Trophoblast cell (in vitro differentiated cells and primary cell): ENCODE measurements at regions not wholly inside any gene's neighbourhood (a gene's known extent, or its start where the extent isn't known, plus 50 kb on each side); places are given as distances from the start of the nearest gene placed in this dataset.
"Not testable (repeated sequence)": the region's sequence is repeated elsewhere in the genome, so short reads cannot be mapped to it uniquely, and the experiment has no call there.

Source experiments
- DNase-seq, 2 donors: peaks; one replicate each; pipeline ENCODE4 v3.0.0-alpha.2; 2016
- H2AFZ ChIP-seq: 2 replicates; pipeline ENCODE4 v1.6.1; 2013; ENCODE audit warnings: low read length, moderate library complexity, mild to moderate bottlenecking; ENCODE audit not compliant: insufficient read depth, poor library complexity
- H2AK5ac ChIP-seq: 2 replicates; pipeline ENCODE4 v1.6.1; 2013; ENCODE audit warnings: mild to moderate bottlenecking, low read length
- H2BK120ac ChIP-seq: 2 replicates; pipeline ENCODE4 v1.6.1; 2013; ENCODE audit warnings: low read length, mild to moderate bottlenecking, moderate library complexity; ENCODE audit not compliant: insufficient read depth, poor library complexity
- H2BK12ac ChIP-seq: 2 replicates; pipeline ENCODE4 v1.6.1; 2013; ENCODE audit warnings: mild to moderate bottlenecking, low read length, moderate library complexity
- H2BK5ac ChIP-seq: 2 replicates; pipeline ENCODE4 v1.6.1; 2013; ENCODE audit warnings: low read length, low read depth, moderate library complexity, mild to moderate bottlenecking; ENCODE audit not compliant: poor library complexity
- H3K14ac ChIP-seq: 2 replicates; pipeline ENCODE4 v1.6.1; 2013; ENCODE audit warnings: mild to moderate bottlenecking, low read length
- H3K18ac ChIP-seq: 2 replicates; pipeline ENCODE4 v1.6.1; 2013; ENCODE audit warnings: mild to moderate bottlenecking, low read length
- H3K23ac ChIP-seq: 2 replicates; pipeline ENCODE4 v1.6.1; 2013; ENCODE audit warnings: low read length
- H3K27ac ChIP-seq: 2 replicates; pipeline ENCODE4 v1.5.1; 2013; ENCODE audit warnings: low read depth, mild to moderate bottlenecking, inconsistent platforms, low read length, moderate library complexity
- H3K27me3 ChIP-seq: 2 replicates; pipeline ENCODE4 v1.6.1; 2013; ENCODE audit warnings: inconsistent platforms, mild to moderate bottlenecking, low read length, moderate library complexity; ENCODE audit not compliant: insufficient read depth
- H3K36me3 ChIP-seq, 2 experiments: 1 replicate in 1 of 2; 2 replicates in 1 of 2; pipeline ENCODE4 v1.6.1; 2013; ENCODE audit warnings: low read length in 2 of 2, mild to moderate bottlenecking in 2 of 2, moderate library complexity in 1 of 2; ENCODE audit not compliant: insufficient read depth in 2 of 2, control insufficient read depth in 1 of 2
- H3K4ac ChIP-seq: 2 replicates; pipeline ENCODE4 v1.6.1; 2013; ENCODE audit warnings: low read depth, mild to moderate bottlenecking, low read length, moderate library complexity
- H3K4me1 ChIP-seq, 2 experiments: 1 replicate in 1 of 2; 2 replicates in 1 of 2; pipeline ENCODE4 v1.6.1; 2013; ENCODE audit warnings: low read length in 2 of 2, mild to moderate bottlenecking in 2 of 2, moderate library complexity in 1 of 2; ENCODE audit not compliant: insufficient read depth in 2 of 2, control insufficient read depth in 1 of 2
- H3K4me2 ChIP-seq: 2 replicates; pipeline ENCODE4 v1.6.1; 2013; ENCODE audit warnings: inconsistent platforms, mild to moderate bottlenecking, low read length, moderate library complexity
- H3K4me3 ChIP-seq: 2 replicates; pipeline ENCODE4 v1.5.1; 2013; ENCODE audit warnings: mild to moderate bottlenecking, low read depth, low read length, inconsistent platforms
- H3K79me1 ChIP-seq: one replicate; pipeline ENCODE4 v1.6.1; 2013; ENCODE audit warnings: low read length
- H3K79me2 ChIP-seq: 2 replicates; pipeline ENCODE4 v1.6.1; 2013; ENCODE audit warnings: low read length, mild to moderate bottlenecking; ENCODE audit not compliant: control insufficient read depth, insufficient read depth, poor library complexity
- H3K9ac ChIP-seq: 2 replicates; pipeline ENCODE4 v1.6.1; 2013; ENCODE audit warnings: mild to moderate bottlenecking, low read length
- H3K9me3 ChIP-seq: 2 replicates; pipeline ENCODE4 v1.6.1; 2013; ENCODE audit warnings: low read depth, mild to moderate bottlenecking, control low read depth, inconsistent platforms, low read length; ENCODE audit not compliant: insufficient read depth
- H4K12ac ChIP-seq: 2 replicates; pipeline ENCODE4 v1.6.1; 2013; ENCODE audit warnings: low read depth, mild to moderate bottlenecking, low read length, moderate library complexity
- H4K8ac ChIP-seq: 2 replicates; pipeline ENCODE4 v1.6.1; 2013; ENCODE audit warnings: low read depth, mild to moderate bottlenecking, low read length, moderate library complexity
- H4K91ac ChIP-seq: one replicate; pipeline ENCODE4 v1.6.1; 2013; ENCODE audit warnings: low read depth, mild to moderate bottlenecking, low read length, moderate library complexity
- WGBS: extraction: QIAGEN DNeasy Blood & Tissue Kit; methylation state at CpG from one replicate; pipeline ENCODE4 v1.1.7; 2013; ENCODE audit warnings: missing lambda C conversion rate; ENCODE audit not compliant: insufficient read length, insufficient coverage; ENCODE audit errors: extremely low coverage; 5-methylcytosine and 5-hydroxymethylcytosine counted together

- not testable (repeated sequence) for H3K36me3 ChIP-seq, H3K14ac ChIP-seq, H2BK120ac ChIP-seq, H3K9ac ChIP-seq, H3K4me1 ChIP-seq, H4K8ac ChIP-seq, H2AFZ ChIP-seq, H3K23ac ChIP-seq, H3K4ac ChIP-seq, H3K79me1 ChIP-seq, H3K27me3 ChIP-seq, H3K27ac ChIP-seq, H2BK5ac ChIP-seq, H3K9me3 ChIP-seq, H3K18ac ChIP-seq, H2BK12ac ChIP-seq, H4K91ac ChIP-seq, H2AK5ac ChIP-seq, H4K12ac ChIP-seq, H3K79me2 ChIP-seq, H3K4me3 ChIP-seq, DNase-seq
- peak overlapping the region; percentile 30 for H3K4me2 ChIP-seq
- no CpG with 5 or more reads among the region's 27 CpGs for WGBS
These were observed 967.7 kb upstream of the DEFB115 start for GRCh38 chr20:30289711-30290141.

GRCh38 chr20:30290361-30291063 lies 967.0 kb upstream of the DEFB115 start:
- H3K79me1 ChIP-seq, H3K23ac ChIP-seq, H3K4ac ChIP-seq, H3K9ac ChIP-seq, DNase-seq, H3K79me2 ChIP-seq, H3K14ac ChIP-seq, H3K4me1 ChIP-seq, H3K9me3 ChIP-seq, H2AK5ac ChIP-seq, H3K27ac ChIP-seq, H2BK120ac ChIP-seq, H2BK12ac ChIP-seq, H2BK5ac ChIP-seq, H4K91ac ChIP-seq, H4K8ac ChIP-seq, H3K18ac ChIP-seq, H2AFZ ChIP-seq, H3K4me3 ChIP-seq, H4K12ac ChIP-seq, H3K36me3 ChIP-seq, H3K27me3 ChIP-seq: not testable (repeated sequence)
- no CpG with 5 or more reads among the region's 27 CpGs for WGBS
- H3K4me2 ChIP-seq, result peak overlapping the region; percentile 19

GRCh38 chr20:30291064-30291379 lies 966.4 kb upstream of the DEFB115 start:
- H3K27ac ChIP-seq, H3K27me3 ChIP-seq, H2AK5ac ChIP-seq, H4K8ac ChIP-seq, H3K23ac ChIP-seq, H3K4me1 ChIP-seq, DNase-seq, H3K79me1 ChIP-seq, H2BK5ac ChIP-seq, H3K4me2 ChIP-seq, H3K4me3 ChIP-seq, H3K18ac ChIP-seq, H3K9ac ChIP-seq, H2AFZ ChIP-seq, H4K91ac ChIP-seq, H3K9me3 ChIP-seq, H3K79me2 ChIP-seq, H2BK12ac ChIP-seq, H3K14ac ChIP-seq, H2BK120ac ChIP-seq, H3K4ac ChIP-seq, H4K12ac ChIP-seq, H3K36me3 ChIP-seq: not testable (repeated sequence)
- WGBS, result no CpG with 5 or more reads among the region's 4 CpGs

- not testable (repeated sequence) for H3K27ac ChIP-seq, H3K27me3 ChIP-seq, H3K36me3 ChIP-seq, DNase-seq, H2BK120ac ChIP-seq, H3K4me3 ChIP-seq, H4K12ac ChIP-seq, H2AFZ ChIP-seq, H3K79me2 ChIP-seq, H2BK12ac ChIP-seq, H3K79me1 ChIP-seq, H3K18ac ChIP-seq, H3K4ac ChIP-seq, H3K4me2 ChIP-seq, H3K9me3 ChIP-seq, H3K9ac ChIP-seq, H4K91ac ChIP-seq, H2AK5ac ChIP-seq, H2BK5ac ChIP-seq, H4K8ac ChIP-seq, H3K23ac ChIP-seq, H3K14ac ChIP-seq, H3K4me1 ChIP-seq
- WGBS, result no CpG with 5 or more reads among the region's 32 CpGs
These were observed 965.8 kb upstream of the DEFB115 start for GRCh38 chr20:30291686-30292085.
